Activated naive CD4-positive, alpha-beta T cell treated with anti-CD3 and anti-CD28 coated beads for 36 hours (primary cell): ENCODE measurements at regions not wholly inside any gene's neighbourhood (a gene's known extent, or its start where the extent isn't known, plus 50 kb on each side); places are given as distances from the start of the nearest gene placed in this dataset.
"Not testable (repeated sequence)": the region's sequence is repeated elsewhere in the genome, so short reads cannot be mapped to it uniquely, and the experiment has no call there.

ENCODE experiments used
- CTCF ChIA-PET: fragments of 350-600 bp; sonication (Branson Sonifier 250); formaldehyde crosslinking; loops from one replicate; lab custom pipeline; 2021; ENCODE audit warnings: antibody characterized with exemption; lab: Charles Lee
- DNase-seq: peaks from one replicate; pipeline ENCODE4 v3.0.0-alpha.2; 2020
- H3K27ac Mint-ChIP-seq: one replicate; pipeline ENCODE4 v1.8.0; 2021; ENCODE audit warnings: mild to moderate bottlenecking, mixed read lengths
- H3K27me3 Mint-ChIP-seq: one replicate; pipeline ENCODE4 v1.8.0; 2021; ENCODE audit warnings: low read depth, mixed read lengths
- H3K36me3 Mint-ChIP-seq: one replicate; pipeline ENCODE4 v1.8.0; 2021; ENCODE audit warnings: low read depth, mixed read lengths
- H3K4me1 Mint-ChIP-seq: one replicate; pipeline ENCODE4 v1.8.0; 2021; ENCODE audit warnings: low read depth, mixed read lengths
- H3K4me3 Mint-ChIP-seq: one replicate; pipeline ENCODE4 v1.8.0; 2021; ENCODE audit warnings: mild to moderate bottlenecking, moderate library complexity, mixed read lengths
- H3K9me3 Mint-ChIP-seq: one replicate; pipeline ENCODE4 v1.8.0; 2021; ENCODE audit warnings: mixed read lengths
- intact Hi-C: fragments of 100-400 bp; cut with micrococcal nuclease; formaldehyde crosslinking; loops from one replicate; pipeline ENCODE4 v1.15.1; 2023

DNA sequence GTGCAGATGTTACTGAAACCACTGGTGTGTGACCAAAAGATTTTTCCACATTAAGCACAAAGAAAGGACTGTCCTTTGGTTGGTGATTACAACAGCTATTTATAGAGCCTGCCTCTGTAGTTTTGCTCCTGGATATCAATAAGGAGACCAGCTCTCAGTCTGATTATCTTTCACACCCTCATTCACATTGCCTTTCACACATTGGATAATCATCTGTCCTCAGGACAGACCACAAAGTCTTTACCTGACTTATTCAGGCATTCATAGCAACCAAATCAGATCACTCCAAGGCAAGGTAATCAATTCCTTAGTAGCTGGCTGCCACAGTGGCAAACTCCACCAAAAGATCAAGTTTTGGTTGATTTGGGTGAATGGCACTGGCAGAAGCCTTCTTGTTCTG, 59.6 kb upstream of the CPSF6 start:
- no peak for DNase-seq
- Mint-ChIP-seq H3K27ac (no peak overlapping the region), H3K4me1 (no peaks in the 10 kb centered on the region), H3K4me3 (no peak overlapping the region), H3K36me3 (no peaks in the 10 kb centered on the region), H3K9me3 (peaks cover 3% of the 10 kb centered on the region), H3K27me3 (no peaks in the 10 kb centered on the region)
- CTCF ChIA-PET = interaction anchor here (0.9 kb wide), 1 partner anchor 23 kb away, joined by 3 read pairs; no protein-coding TSS in a partner anchor
- intact Hi-C loops = no loop called here

DNA sequence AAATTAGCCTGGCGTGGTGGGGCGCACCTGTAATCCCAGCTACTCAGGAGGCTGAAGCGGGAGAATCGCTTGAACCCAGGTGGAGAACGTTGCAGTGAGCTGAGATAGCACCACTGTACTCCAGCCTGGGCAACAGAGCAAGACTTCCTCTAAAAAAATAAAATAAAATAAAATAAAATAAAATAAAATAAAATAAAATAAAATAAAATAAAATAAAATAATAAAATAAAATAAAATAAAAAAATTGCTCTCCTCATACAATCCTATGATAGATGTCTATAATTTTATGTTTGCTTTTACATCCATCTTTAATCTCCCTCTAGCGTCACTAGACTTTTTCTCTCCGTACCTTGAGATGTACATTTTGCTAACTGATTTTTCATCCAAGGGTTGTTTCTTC, 51.8 kb upstream of the CPSF6 start:
- intact Hi-C loops, H3K4me3 Mint-ChIP-seq, DNase-seq, H3K4me1 Mint-ChIP-seq, H3K27me3 Mint-ChIP-seq, H3K27ac Mint-ChIP-seq, CTCF ChIA-PET, H3K36me3 Mint-ChIP-seq: not testable (repeated sequence)
- H3K9me3 Mint-ChIP-seq = peaks cover 16% of the 10 kb centered on the region

DNA sequence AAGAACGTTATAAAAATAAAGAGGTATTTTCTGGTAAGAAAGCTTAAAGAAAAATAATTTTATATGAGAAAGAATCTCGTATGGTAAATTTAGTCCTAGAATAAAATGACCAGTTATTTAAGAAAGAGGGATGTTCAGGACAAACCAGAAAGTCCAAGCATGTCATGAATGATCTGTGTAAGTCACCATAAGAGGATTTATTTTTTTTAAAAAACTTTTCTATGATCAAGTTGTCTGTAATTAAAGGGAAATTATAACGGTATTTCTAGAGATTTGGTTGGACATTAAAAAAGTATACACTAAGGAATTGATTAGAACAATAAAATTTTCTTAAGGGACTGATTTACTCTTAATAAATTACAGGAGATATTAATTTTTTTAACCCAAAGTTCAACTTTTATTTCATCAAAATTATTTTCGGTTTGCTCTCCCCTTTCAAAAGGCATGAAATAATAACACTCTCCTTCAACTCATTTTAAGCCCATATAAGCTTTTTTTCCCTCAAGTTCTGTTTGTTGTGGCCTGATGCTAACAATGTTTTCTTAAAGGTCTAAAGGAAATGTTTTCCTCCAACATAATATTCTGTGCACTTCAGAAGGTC, 49.9 kb upstream of the CPSF6 start:
- peaks cover 1% of the 10 kb centered on the region for H3K36me3 Mint-ChIP-seq
- no peak overlapping the region for H3K4me3 Mint-ChIP-seq
- intact Hi-C loops = no loop called here
- no peaks in the 10 kb centered on the region for H3K4me1 Mint-ChIP-seq
- H3K27ac Mint-ChIP-seq = no peak overlapping the region
- H3K9me3 Mint-ChIP-seq = peaks cover 16% of the 10 kb centered on the region
- H3K27me3 Mint-ChIP-seq = no peaks in the 10 kb centered on the region
- CTCF ChIA-PET = interaction anchor here (0.8 kb wide), 1 partner anchor 34 kb away, joined by 5 read pairs; no protein-coding TSS in a partner anchor
- DNase-seq = no peak
